ENCODE measurements at regions not wholly inside any gene's neighbourhood (a gene's known extent, or its start where the extent isn't known, plus 50 kb on each side); places are given as distances from the start of the nearest gene placed in this dataset.
"Not testable (repeated sequence)": the region's sequence is repeated elsewhere in the genome, so short reads cannot be mapped to it uniquely, and the experiment has no call there.

DNA sequence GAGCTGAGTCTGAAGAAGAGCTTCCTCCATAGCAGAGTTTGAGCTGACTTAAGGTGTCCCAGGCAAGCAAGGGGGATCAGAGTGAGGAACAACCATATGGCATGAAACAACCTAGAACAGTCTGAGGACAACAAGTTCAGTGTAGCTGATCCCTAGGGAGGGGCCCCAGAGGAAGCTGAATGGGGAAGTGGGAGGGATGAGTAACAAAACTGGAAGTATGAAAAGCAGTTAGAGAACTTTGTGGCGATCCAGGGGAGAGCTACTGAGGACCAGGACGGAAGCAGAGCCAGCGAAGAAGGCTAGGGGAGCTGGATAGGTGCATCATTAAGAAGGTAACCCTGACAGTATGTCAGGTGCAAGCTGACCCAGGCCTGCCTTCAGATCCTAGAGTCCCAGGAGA lies 580.8 kb downstream of the BNC2 start:
- DNase-seq, result no peak

DNA sequence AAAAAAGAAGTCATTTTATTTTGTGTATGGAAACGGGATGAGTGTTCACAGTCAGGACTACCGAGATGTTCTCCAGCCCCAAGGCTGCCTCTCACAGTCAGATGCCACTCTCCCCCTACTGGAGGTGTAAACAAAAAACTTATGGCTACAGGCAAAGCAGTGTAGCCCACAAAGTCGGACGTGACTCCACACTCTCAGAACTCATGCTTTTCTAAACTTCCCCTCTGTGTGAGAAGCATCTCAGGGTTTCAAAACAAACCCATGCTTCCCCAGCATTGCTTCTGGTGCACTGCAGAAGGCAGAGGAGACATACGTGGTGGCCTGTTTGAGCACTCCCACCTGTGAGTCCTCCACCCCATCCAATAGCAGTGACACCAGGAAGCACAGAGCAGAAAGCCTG lies 580.3 kb downstream of the BNC2 start:
- no peak for DNase-seq

DNA sequence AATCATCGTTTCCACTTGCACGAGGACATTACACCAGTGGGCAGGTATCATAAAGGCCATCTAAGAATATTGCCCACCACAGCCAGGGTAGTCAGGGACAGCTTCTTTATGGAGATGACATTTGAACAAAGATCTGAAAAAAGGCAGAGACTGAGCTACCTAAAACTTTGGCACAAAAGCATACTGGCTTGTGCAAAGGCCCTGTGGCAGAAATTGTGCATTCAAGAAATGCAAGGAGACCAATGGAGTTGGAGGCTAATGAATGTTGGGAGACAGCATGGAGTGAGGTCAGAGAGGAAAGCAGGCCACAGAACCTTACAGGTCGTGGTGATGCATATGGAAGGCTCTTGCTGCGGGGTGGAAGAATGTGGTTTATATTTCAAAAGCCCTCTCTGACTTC lies 578.5 kb downstream of the BNC2 start:
- DNase-seq, result no peak

DNA sequence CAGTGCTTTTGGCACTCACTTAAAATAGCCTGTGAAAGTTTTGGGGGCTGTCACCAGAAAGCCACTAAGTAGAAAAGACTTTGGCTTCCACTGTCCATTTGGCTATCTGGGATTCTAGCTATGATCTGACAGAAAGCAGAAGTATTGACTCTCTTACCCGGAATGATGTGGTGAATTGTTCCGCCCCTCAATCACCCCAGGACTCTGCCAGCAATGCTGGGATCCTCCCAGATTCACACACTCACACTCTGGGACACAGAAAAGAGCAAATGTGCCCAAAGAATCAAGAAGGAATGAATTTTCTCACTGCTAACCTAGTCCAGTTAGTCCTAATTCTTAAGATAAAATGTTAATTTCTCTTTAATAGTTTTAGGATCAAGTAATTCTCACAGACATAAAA lies 576.9 kb downstream of the BNC2 start:
- no peak for DNase-seq

DNA sequence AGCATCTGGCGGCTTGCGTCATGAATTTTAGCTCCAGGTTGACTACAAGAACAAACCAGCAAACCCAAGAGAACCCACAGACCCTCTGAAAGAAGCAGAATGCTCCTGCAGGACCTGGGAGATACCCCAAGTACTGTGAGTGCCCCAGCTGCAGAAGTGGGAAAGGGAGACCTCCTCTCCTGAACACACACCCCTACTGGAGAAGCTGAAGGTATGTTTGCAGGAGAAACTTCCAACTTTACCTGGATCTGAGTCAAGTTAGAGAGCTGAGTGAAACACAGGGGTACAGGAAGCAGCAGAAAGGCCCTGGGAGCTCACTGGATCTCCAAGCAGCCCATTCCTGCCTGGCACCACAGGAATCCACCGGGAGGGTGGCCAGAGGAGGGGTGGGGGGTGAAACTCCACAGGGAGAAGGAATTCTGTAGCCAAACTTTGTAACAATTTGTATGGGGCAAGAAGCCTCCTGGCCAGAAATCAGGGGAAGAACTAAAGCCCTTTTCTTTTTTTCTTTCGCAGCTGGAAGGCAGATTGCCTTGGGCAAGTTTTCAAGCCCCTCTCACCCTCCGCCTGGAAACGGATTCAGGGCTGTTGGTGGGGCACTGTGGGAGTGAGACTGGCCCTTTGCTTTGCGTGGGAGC lies 576.2 kb downstream of the BNC2 start:
- no peak for DNase-seq

DNA sequence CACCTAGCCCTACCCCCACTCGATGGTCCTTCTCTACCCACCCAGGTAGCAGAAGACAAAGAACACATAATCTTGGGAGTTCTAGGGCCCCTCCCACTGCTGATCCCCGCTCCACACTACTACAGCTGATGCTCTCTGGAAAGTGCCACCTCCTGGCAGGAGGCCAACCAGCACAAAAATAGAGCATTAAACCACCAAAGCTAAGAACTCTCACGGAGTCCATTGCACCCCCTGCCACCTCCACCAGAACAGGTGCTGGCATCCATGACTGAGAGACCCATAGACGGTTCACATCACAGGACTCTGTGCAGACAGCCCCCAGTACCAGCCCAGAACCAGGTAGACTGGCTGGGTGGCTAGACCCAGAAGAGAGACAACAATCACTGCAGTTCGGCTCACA lies 575.5 kb downstream of the BNC2 start:
- not testable (repeated sequence) for DNase-seq

DNA sequence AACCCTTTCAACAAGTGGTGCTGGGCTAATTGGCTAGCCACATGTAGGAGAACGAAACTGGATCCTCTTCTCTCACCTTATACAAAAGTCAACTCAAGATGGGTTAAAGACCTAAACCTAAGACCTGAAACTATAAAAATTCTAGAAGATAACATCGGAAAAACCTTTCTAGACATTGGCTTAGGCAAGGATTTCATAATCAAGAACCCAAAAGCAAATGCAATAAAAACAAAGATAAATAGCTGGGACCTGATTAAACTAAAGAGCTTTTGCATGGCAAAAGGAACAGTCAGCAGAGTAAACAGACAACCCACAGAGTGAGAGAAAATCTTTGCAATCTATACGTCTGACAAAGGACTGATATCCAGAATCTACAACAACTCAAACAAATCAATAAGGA lies 571.1 kb downstream of the BNC2 start:
- not testable (repeated sequence) for DNase-seq

DNA sequence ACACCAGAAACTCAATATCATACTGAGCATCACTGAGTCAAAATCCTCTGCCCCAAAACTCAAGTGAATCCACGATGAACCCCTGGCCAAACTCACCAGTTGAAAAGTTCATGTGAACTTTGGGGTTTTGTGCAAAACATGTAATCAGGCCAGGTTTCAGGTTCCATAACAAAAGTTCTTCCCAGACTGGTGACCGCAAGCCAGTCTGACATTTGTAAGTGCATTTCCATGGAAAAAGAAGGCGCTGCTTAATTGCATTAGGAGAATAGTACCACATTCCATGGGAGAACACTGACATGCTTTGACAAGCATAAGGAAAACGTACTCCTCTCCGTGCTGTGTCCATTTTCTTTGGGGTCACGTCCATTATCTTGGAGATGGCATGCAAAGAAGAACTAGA lies 567.0 kb downstream of the BNC2 start:
- no peak for DNase-seq

DNA sequence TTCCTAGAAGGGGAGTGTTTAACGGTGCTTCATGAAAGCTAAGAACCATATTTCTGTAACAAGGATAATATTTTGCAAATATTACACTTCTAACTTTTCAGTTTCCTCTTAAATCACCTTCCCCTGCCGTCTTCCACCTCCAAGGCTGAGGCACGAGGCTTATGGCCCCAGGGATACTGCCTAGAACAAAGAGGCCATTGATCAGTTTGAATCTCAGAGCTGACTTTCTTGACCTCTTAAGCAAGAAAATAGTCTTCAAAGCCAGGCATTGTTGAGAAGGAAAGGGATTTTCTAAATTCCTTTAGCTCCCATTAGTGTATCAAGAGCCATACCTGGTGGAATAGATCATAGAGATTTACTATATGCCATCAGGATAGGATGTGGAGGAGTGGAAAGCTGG lies 566.2 kb downstream of the BNC2 start:
- DNase-seq, result no peak

DNA sequence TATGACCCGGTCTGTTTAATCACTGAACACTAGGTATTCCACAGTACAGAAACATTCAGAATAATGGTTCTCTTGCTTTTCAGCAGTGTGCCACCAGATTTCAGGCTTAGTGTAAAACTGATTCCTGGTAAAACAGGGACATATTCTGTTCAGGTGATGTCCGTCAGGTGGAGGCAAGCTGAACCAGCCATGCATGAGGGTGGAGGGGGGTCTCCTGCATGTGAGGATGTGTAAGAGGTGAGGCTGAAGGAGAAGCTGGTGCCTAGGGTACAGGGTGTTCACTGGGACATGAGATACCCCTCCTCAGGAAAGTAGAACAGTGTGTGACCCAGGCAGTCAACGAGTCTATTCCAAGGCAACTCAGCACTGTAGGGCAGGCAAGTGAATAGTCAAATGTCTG lies 563.9 kb downstream of the BNC2 start:
- no peak for DNase-seq

DNA sequence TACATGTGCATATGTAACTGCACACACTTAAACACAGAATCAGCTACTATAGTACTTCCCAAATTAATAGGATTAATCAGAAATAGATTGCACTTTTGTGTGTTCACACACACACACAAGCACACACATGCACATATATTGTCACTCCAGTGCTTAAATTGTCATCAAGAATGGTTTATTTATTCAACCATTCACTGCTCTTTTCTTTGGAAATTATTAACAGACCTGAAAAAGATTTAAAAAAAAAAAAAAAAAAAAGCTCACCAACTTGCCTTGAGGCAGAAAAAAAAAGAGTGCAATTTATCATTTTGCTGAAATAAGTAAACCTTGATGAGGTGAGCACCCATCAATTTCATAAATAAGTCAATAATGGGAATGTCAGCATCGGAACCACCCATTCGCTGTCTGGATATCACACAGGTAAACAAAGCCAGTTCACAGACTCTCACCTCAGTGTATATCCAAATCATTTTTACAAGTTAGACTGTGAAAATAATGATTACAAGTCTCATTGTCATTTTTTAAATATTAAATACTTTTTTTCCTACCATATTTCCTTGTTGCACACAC lies 562.8 kb downstream of the BNC2 start:
- DNase-seq, result no peak

DNA sequence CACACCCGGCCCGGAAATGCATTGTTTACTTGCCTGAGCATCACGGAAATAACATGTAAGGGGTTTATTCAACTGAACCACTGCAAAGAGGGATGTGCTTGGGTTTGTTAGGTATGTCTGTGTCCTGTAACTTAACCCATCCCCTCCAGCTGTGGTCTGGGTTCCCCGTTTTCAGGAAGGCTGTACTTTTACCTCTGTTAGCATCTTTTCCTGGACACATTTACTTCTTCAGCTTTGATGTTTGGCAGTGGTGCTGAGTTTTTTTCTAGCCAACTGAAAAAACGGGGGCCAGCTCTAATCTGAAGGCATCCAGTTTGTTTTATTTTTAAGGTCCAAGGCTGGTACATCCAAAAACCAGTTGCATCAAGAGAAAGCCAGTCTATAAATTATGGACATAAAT lies 561.8 kb downstream of the BNC2 start:
- no peak for DNase-seq

DNA sequence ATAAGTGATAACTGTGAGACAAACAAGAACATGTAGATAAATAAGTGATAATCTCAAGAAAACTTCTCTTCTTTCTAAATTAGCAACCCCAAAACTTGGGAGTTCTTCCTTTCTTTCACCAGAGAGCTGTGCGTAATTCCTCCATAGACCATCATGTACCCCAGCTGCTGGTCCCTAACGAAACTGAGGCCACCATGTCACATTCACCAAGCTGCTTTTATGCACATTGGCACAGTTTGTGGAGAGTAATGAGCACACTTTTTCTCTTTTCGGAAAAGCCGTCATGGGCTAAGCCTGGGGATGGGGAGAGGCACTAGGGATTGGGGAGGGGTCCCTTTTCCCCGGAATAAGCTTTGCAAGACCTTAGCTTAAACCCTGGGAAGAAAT lies 561.4 kb downstream of the BNC2 start:
- DNase-seq, result no peak

DNA sequence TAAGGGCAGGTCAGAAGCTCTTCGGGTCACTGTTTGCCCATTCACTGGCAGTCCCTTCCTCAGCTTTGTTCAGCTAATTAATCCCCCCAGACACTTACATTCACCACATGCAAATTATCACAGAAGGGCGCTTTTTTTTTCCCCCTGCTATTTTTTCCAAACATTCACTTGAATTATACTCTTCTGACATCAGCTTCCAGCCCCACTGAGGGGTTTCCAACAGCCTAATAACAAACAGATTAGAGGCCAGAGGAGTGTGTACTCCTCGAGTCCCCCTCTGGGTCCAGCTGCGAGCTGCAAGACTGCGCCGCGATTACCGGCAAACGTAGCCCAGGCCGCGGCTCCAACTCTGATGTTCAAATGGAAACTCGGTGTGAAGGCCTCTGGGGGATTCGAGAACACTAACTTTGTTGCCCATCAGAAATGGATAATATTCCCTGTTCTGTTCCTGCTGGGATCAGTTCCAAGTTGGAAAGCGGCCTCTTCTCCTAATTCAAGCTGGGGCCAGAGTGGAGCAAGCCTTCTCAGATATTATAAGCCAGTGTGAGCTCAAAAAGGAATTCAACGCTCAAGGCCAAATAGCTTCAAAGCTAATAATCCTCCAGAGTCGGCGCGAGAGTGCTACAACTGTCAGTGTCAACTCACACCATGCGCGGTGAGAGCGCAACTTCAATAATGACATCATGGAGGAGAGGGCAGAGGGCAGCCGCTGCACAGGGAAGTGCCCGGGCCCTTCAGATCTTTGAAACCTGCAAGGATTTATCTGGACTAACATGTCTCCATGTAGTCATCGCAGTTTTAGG lies 560.8 kb downstream of the BNC2 start:
- DNase-seq, result no peak

DNA sequence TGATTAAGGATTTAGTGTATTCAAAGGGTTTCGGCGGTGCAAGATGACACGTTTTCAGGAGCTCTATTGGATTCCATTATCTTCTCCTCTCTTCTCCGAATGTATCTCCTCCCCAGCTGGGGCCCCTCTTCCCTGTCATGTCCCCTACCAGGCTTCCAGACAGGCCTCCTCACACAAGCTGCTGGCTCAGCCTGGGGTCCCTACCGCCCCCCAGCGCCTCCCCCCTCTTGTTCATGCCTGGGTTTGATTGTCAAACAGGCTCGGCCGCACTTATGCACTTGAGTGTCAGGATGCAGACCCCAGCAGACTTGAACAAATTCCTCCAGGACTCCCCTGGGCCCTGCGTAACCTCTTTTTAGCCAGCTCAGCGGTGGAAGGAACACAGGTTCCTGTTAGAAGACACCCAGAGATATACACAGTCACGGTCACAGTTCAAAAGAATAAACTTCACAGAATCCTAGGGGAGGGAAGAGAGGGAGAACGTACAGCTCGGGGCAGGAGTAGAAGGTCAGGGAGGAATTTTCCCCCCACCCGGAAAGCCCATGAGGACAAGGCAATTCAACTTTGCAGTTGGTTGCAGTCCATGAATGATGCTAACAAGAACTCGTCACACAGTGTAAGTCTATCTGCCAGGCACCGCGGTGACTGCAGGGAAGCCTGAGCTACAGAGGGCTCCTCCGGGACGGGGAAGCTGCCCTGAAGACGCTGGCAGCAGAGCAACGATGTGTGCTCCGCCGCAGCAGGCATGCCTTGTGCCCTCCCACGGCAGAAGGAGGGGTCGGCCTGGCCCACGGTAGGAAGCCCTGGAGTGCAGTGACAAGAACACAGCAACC lies 560.0 kb downstream of the BNC2 start:
- DNase-seq, result no peak

DNA sequence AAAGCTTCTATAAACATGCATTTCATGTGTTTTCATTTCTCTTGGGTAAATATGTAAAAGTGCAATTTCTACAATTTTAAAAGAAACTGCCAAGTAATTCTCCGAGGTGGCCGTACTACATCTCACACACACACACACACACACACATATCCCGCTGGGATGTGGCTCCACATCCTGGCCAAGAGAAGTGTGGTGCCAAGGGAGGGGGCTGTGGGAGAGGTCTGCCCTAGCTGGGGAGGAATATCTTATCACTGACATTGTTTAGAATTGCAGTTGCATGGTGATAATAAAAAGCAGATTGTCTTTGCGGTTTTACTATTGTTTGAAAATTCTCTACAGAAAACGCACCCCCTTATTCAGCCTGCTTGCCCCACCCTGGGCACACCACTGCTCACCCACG lies 558.4 kb downstream of the BNC2 start:
- no peak for DNase-seq

DNA sequence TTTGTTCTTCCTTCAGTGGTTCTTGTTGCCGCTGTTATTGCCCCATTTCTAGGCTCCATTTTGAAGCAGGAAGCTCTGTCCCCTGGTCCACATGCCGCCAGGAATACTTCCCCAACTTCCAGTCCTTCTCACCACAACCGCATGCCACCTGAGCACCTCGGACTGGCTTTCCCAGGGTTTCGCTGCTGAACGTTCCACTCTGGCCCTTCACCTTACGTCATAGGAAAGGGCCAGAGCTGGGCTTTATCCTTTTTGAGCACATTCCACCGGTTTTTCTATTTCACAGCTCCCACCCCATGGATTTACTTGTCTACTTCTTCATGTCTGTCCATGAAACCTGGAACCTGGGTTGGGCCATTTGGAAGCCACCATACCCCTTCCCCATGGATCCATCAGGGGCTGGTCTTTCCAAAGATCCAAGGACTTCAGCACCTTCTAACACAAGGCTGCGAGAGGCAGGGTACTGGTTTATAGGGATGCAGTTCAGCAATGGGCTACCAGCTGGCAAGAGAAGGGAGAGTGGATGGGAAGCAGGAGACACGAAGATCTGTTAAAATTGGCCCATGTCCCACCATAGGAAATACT lies 557.4 kb downstream of the BNC2 start:
- no peak for DNase-seq

DNA sequence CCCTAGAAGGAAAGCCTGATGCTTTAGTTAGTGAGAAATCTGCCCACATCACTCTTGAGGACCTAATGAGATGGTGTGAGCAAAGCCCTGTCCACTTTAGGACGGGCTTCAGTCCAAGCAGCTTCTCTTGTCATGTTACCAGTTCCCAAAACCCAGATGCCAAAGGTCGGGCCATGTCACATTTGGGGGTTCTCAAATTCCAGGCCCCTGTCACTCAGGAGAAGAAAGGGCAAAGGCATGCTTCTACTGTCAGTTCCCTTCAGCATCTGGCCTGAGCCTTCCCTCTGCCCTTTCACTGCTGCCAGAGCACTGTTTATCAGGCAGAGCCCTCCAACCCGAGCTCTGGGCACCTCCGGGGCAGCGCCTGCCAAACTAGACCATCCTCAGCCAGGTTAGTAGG lies 556.0 kb downstream of the BNC2 start:
- DNase-seq, result no peak

DNA sequence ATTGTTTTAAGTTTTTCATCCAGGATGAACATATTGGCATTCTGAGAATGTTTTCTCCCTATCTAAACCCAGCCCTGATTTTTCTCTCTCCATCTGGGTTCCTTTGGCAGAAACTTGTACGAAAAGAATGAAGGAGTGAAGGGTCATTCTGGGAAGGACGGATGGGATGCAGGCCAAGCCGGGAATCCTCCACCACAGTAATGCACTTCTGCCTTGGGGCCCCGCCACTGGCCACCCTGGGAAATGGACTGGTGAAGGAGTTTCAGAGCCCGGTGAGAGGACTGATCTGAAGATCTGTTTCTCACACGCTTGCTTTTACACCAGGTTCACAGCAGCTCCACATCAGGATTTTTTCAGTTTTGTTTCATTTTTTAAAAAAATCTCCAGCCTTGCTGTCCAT lies 554.8 kb downstream of the BNC2 start:
- DNase-seq, result no peak

DNA sequence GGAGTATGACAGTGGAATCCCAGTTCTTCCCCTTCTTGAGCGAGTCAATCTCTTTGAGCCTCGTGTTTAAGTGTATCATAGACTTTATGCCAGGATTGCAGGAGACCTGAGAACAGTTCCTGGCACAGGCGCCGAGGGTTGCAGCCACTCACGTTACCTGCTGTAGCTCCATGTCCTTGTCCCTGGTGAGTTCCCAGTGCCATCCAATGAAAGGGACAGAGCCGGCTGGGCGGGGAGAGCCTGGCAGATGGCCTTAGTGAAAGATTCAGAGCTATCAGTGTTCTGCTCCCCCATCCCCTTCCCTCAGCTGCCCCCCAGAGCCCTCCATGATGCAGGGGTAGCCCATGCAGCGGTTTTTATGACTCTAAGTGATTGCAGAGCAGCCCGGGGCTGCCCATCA lies 554.0 kb downstream of the BNC2 start:
- no peak for DNase-seq

DNA sequence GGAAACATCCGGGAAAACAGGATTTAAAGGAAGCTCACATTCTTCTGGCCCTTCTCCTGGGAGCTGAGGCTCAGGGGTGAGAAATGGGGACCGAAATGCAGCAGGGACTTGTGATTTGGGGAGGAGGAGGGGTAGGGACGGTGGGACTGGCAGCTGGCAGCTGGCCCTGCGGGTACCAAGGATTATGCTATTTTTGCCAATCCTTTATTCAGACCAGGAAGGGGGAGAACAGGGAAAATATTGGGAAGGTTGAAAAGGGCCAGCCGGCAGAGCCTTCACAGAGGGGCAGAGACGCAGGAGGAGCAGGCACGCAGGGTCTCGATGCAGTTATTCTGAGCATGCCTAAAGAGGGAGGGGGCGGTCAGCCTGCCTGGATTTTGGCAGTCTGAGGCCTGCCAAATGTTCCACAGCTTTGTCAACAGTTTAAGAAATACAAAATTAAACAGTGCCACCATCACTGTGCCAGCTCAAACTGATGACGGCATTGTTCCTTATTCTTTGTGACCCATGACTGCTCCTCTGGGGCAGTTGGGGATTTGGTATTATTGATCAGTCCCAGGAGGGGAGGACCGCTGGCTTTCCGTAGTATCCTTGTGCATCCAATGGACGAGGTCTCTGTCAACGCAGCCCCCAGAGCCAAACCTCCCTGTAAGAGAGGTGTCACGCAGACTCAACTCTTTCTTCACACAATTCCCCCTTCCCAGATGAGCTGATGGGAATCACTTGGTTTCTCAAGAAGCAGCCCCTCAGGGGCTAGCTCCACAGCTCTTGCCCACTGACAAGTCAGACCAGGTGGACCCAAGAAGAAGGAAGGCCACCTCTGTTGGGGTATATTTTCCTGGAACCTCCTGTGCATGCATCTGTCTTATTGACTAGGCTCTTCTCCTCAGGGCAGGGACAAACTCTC lies 553.3 kb downstream of the BNC2 start:
- DNase-seq, result no peak

DNA sequence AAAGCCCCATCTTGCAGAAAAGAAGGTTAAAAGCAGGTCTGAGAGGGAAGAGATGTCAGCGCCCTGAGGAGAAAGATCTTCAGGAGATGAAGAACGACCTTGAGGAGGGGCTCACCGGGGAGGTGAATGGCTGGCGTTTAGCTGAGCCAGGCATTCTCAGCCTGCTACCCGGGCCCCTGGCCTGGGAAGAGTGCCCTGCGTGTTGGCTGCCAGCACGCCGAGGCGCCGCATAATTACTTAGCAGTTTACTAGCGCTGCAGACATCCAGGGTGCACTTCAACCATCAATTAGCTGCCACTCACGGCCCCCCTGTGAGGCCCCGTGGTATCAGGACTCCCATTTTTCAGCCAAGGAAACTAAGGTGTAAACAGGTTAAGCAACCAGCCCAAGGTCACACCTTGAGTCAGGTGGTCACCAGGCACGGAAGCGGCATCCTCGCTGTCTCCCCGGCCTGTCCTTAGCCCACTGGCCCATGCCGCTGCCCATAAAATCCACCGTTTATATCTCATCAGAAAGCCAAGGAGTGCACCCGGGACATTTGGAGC lies 551.9 kb downstream of the BNC2 start:
- DNase-seq, result no peak

Measured in CD4-positive, alpha-beta T cell treated with Interleukin-21 for 1 hour (primary cell).